SK-N-SH treated with all-trans-retinoic acid at 6 μM for 48 hours (cell line): ENCODE measurements at regions not wholly inside any gene's neighbourhood (a gene's known extent, or its start where the extent isn't known, plus 50 kb on each side); places are given as distances from the start of the nearest gene placed in this dataset.

Experiments
- ARNTL ChIP-seq: fragments of 450-650 bp; formaldehyde crosslinking; IDR thresholded peaks from 2 replicates; pipeline ENCODE4 v1.5.0; 2020; ENCODE audit warnings: low read depth, mild to moderate bottlenecking, moderate library complexity, borderline replicate concordance
- CREB5 ChIP-seq: fragments of 250-450 bp; sonication (Bioruptor Pico); IDR thresholded peaks from 2 replicates; pipeline ENCODE4 v1.5.1; 2020; ENCODE audit warnings: low read depth, mild to moderate bottlenecking, moderate library complexity
- ESRRG ChIP-seq: fragments of 250-450 bp; sonication (Bioruptor Pico); IDR thresholded peaks from 2 replicates; pipeline ENCODE4 v1.6.1; 2021; ENCODE audit warnings: mild to moderate bottlenecking
- OSR1 ChIP-seq: fragments of 250-450 bp; sonication (Bioruptor Pico); IDR thresholded peaks from 2 replicates; pipeline ENCODE4 v1.8.0; 2022; ENCODE audit warnings: moderate library complexity, mild to moderate bottlenecking, inconsistent platforms
- PATZ1 ChIP-seq: fragments of 250-450 bp; sonication (Bioruptor Pico); IDR thresholded peaks from 2 replicates; pipeline ENCODE4 v1.8.0; 2020; ENCODE audit warnings: mild to moderate bottlenecking, moderate library complexity, borderline replicate concordance
- PPARA ChIP-seq: fragments of 250-450 bp; sonication (Bioruptor Pico); IDR thresholded peaks from 2 replicates; pipeline ENCODE4 v1.5.0; 2020; ENCODE audit warnings: mild to moderate bottlenecking, borderline replicate concordance
- RARB ChIP-seq: fragments of 250-450 bp; sonication (Bioruptor Pico); IDR thresholded peaks from 2 replicates; pipeline ENCODE4 v1.8.0; 2021; ENCODE audit warnings: mild to moderate bottlenecking, moderate library complexity
- TSHZ2 ChIP-seq: fragments of 250-450 bp; sonication (Bioruptor Pico); IDR thresholded peaks from 2 replicates; pipeline ENCODE4 v1.5.0; 2020; ENCODE audit warnings: mild to moderate bottlenecking, moderate library complexity
- ZFP3 ChIP-seq: fragments of 250-450 bp; sonication (Bioruptor Pico); IDR thresholded peaks from 2 replicates; pipeline ENCODE4 v1.5.0; 2020; ENCODE audit warnings: mild to moderate bottlenecking, moderate library complexity
- ZNF8 ChIP-seq: fragments of 450-650 bp; formaldehyde crosslinking; IDR thresholded peaks from 2 replicates; pipeline ENCODE4 v1.5.0; 2020; ENCODE audit warnings: mild to moderate bottlenecking, moderate library complexity

GRCh38 chr2:217351378-217351777 is 491.5 kb upstream of the TNP1 start:
- TF ChIP-seq ESRRG (CRISPR knock-in tag) (no peak), ZFP3 (CRISPR knock-in tag) (no peak), ARNTL (CRISPR knock-in tag) (no peak), CREB5 (CRISPR knock-in tag) (no peak), PATZ1 (CRISPR knock-in tag) (no peak), TSHZ2 (no peak), ZNF8 (no peak), PPARA (no peak), RARB (CRISPR knock-in tag) (no peak), OSR1 (CRISPR knock-in tag) (no peak)
